HG02840 (cell line): ENCODE measurements at regions not wholly inside any gene's neighbourhood (a gene's known extent, or its start where the extent isn't known, plus 50 kb on each side); places are given as distances from the start of the nearest gene placed in this dataset.
"Not testable (repeated sequence)": the region's sequence is repeated elsewhere in the genome, so short reads cannot be mapped to it uniquely, and the experiment has no call there.

Experiments used
- ATAC-seq: cut with Tn5 transposase; IDR thresholded peaks from one replicate; pipeline ENCODE4 v1.9.1; 2021; ENCODE audit warnings: mild to moderate bottlenecking, moderate library complexity, moderate number of reproducible peaks; ENCODE audit not compliant: unreplicated experiment, low FRiP score

DNA sequence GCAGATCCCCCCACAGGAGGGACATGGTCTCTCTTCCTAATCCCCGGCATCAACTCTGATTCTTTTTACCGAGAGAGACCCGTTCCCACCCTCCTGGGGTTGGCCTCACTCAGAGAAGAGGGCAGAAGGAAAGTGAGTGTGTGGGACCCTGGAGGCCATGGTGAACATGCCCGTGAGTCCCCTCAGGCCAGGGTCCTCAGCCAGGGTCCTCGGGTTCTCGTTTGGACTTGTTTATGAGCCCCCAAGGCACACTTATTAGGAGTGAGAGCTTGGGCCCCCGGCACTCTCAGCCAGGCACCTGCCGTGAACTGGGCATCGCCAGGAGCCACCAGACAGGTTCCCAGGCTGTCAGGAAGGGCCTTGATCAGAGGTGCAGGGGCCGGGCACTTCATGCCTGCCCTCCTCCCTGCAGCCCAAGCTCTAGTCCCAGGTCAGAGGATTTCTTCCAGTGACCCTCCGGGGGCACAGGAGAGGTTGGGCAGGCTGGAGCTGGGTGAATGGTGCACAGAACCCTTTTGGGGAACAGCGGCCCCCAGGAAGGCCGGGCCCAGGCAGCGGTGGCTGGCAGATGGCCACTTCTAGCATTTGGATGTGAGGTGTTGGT is 122.6 kb downstream of the CRYAA start:
- ATAC-seq = no peak

DNA sequence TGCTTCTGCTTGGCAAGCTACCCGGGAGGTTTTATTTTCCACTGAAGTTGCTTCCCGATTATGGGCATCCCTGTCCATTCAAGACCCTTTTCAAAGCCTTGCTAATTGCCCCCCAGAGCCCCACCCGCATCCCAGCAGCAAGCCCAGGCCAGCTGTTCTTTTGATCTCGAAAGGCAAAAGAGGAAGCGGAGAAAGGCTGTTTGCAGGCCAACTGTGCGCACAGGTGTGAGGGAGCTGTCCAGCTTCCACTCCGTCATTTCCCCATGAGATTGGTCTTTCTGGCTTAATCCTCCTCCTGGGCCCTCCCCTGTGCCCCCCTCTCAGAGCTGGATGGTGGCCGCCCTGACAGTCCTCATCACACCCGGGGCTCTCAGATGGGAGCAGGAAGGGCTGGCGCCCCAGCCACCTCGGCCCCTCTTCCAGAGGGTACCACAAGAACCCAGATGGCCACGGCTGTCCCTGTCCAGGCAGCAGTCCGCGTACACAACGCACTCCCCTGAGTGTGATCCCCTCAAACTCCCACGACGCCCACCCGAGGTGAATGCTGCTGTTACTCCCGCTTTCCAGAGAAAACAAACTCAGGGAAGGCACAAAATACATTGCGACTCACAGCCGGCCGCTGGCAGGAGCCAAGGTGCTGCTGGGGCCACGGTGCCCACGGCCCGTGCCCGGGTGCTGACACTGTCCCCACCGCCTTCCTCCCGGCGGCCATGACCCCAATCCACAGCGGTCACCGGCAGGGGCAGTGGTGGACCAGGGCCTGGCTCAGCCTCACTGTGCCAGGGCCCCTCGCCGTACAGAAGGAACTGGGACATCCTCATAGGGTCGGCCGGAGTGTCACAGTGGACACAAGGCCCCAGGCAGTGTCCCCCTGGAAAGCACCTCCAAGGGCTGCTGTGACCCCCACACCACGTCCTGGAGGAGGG is 121.9 kb downstream of the CRYAA start:
- no peak for ATAC-seq

DNA sequence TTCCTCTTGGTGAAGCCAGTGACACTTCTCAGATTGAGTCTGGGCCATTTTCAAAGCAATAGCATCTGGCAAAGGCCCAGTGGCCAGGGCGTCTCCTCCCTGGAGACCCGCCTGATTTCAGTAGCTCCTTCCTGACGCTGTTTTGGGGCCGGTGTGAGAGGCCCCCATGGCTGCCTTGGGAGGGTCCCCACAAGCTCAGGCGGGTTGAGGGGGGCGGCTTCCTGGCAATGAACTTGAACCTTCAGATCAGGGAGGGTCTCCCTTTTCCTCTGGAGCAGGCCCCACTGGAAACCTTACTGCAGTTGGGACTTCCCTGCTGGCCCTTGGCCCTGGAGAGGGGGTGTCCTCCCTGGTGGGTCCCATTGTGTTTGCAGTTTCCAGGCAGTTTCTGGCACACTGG is 121.2 kb downstream of the CRYAA start:
- no peak for ATAC-seq

DNA sequence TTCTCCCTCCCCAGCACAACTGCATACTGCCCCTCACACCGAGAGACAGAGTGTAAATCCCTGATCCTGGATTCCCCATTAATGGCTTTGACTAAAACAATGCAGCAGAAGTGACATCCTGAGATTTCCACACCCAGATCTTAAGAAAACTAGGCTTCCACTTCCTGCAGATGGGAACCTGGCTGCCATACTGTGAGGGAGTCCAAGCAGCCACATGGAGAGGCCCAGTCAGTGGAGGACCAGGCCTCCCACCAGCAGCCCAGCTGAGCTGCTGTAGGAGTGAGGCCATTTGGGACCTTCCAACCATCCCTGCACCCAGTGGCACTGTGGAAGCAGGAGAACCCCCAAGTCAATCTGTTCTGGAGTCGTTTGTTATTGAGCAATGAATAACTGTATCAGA is 120.6 kb downstream of the CRYAA start:
- ATAC-seq = no peak

DNA sequence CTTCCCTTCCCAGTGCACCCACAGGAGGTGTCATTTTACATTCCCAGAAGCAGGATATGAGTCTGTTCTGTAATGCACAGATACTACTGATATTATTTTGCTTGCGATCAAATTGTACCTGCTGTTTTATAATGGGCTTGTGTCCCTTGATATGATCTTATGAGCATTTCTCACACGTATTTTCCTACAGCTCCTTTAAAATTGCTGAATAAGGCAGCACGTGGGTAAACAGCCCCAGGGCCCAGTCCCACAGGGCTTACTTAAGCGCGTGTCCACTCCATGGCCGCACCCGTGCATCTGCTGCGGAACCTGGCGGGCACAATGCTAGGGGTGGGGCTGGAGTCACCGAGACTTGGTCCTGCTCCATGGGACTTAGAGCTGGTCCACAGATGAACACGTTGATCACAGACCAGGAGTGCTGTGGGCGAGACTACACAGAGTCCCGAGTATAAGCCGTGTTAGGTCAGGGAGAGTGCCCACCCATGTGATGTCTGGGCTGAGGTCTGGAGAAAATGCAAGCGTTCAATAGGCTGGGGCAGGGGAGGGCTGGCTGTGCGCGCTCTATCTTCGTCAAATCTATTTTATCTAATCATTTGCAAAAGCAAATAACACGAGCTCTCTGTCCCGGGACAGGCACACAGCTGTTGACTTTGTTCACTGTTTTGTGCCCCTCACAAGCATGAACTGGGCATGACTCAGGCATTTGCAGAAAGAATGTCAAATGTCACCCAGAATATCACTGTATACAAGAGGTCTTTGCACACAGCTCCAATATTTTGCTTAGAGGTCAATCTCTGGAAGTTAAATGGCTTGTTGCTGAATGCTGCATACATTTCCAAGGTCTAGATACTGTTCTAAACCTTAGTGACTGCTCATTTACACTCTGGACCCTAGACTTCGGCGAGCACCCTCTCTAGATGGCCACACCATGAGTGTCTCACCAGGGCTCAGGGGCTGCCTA is 119.3 kb downstream of the CRYAA start:
- no peak for ATAC-seq

DNA sequence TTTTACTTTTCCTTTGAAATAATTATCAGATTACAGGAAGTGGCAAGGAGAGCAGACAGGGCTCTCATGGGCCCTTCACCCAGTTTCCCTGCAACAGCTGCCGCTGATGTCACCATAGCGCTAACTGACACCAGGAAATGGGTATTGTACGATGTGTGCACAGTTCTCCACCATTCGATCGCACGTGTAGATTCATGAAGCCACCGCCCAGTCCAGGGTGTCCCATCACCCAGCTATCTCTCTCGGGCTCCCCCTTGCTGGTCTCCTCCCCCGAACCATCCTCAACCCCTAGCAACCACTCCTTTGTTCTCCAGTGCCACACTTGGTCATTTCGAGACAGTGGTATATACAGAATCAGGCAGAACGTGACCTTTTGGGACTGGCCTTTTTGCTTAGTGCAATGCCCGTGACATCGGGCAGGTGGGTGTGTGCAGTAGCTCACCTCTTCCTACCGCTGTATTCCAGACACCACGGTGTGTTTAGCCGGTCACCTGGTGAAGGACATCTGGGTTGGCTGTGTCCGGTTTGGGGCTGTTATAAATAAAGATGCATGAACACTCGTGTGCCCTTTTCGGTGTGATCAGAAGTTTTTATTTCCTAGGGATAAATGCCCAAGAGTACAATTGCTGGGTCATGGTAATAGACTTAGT is 118.4 kb downstream of the CRYAA start:
- no peak for ATAC-seq

DNA sequence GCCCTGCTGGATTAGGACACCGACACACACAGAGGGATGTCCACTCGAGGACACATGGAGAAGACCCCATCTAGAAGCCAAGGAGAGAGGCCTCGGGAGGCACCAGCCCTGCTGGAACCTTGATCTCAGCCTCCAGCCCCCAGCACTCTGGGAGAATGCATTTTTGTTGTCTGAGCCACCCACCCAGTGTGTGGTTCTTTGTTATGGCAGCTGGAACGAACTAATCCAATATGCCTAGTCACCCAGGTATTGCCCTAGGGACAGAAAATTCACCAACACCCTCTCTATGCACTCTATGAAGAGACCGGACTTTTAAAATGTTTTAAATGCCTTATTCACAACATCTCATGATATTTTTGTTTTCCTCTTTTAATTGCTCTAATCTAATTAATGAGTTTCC is 117.4 kb downstream of the CRYAA start:
- ATAC-seq = no peak

DNA sequence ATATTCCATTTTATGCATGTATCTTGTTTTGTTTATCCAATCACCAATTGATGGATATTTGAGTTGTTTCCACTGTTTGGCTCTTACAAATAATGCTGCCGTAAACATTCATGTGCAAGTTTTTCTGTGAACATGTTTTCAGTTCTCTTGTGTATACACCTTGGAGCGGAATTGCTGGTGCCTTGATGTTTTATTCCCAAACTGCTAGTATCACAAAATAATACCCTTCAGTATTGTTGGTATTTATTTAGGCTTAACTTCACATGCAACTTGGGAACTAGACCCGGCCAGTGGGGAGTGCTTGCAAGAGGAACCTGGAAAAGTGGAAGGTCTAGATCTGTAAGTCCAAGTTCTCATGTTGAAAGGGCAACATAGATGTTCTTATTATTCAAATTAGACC is 115.9 kb downstream of the CRYAA start:
- ATAC-seq = no peak

DNA sequence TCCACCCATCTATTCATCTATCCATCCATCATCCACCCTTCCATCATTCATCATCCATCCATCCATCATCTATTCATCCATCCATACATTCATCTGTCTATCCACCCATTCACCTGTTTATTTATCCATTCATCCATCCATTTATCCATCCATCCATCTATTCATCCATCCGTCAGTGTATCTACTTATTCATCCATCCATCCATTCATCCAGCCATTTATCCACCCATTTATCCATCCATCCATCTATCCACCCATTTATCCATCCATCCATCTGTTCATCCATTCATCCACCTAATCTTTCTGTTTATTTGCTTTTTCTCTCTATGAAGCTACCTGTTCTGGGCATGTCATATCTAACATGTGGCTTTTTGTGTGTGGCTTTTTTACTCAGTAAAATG is 115.4 kb downstream of the CRYAA start:
- ATAC-seq = no peak

DNA sequence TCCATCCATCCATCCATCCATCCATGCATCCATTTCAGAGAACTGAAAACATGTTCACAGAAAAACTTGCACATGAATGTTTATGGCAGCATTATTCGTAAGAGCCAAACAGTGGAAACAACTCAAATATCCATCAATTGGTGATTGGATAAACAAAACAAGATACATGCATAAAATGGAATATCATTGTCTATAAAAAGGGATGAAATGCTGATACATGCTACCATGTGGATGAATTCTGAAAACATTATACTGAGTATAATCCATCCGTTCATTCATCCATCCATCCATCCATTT is 115.1 kb downstream of the CRYAA start:
- not testable (repeated sequence) for ATAC-seq

DNA sequence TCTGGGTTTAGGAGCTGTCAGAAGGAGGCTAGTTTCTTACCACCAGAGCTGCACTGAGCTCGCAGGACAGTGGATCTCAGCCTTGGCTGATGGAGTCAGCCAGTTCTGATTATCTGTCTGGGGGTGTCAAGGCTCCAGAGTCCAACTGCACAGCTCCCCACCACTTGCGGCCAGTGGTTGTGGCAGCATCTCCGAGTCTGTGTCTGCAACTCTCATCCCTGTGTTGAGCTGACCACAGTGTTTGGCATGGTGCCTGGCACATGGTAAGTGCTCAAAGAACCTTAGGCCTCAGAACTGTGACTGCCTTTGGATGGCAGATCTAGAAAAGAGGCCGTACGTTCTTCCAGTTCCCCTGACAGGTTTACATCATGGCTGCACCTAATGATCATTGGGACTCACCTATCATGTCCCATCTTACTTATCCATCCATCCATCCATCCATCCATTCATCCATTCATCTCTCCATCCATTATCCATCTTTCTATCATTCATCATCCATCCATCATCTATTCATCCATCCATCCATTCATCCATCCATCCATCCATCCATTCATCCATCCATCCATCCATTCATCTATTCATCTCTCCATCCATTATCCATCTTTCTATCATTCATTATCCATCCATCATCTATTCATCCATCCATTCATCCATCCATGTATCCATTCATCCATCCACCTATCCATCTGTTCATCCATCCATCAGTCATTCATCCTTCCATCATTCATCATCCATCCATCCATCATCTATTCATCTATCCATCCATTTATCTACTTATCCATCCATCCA is 114.5 kb downstream of the CRYAA start:
- ATAC-seq = no peak

DNA sequence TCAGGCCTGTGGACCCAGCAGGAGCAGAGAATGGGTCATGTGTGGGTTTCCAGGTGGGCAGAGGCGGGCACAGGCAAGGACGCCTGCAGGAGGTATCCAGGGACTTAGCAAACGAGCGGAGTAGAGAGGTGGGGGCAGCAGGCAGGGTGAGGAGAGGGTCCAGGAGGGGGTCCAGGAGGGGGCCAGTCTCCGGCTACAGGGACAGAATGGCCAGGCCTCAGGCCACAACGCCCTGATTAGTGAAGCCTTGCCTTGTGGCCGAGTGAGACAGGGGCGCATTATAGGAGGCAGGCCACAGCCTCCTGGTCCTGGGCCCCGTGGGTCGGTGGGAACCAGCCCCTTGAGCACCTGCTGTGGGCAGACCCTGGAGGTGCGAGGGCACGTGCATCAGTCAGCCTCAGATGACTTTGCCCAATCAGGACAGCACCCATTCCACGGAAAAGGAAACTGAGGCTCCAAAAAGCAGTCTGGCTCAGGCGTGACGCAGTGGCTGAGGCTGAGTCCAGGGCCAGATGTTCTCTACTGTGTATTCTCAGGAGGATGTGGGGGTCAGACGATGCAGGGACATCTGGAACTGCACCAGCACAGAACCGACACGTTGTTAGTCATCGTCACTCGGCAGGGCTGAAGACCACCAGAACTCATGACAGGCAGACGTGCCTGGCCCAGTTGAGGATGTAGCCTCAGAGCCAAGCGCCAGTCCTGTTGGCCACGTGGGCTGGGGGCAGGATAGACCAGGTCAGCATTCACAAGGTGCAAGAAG is 113.7 kb downstream of the CRYAA start:
- ATAC-seq = no peak

DNA sequence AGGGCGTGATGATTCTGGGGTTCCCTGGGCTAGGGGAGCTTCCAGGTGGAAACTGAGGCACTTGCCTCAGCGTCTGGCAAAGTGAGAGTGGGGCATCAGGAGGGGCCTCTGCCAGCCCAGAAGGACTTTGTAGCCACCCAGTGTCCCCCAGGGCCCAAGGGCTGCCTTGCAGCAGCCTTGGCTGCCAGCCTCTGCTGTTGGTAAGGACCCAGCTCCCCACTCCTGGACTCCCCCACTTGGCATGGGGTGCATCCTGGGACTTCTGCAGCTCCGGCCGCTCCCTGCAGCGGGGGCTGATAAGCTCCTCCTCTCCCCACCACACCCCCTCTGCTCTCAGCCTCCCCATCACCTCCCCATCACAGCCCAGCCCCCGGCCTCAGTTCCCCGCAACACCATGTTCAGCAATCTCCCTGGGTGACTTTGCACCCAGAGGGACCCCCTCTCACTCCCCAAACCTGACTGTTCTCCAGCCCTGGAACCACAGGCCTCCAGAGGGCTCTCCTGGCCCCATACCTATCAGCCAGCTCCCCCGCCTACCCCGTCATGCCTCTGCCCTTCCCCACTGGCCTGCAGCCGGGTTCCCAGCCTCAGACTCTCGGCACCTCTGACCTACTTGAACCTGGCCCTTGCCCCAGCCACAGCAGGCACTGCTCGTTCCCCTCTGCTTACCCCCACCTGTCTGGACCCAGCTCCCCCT is 113.0 kb downstream of the CRYAA start:
- no peak for ATAC-seq

DNA sequence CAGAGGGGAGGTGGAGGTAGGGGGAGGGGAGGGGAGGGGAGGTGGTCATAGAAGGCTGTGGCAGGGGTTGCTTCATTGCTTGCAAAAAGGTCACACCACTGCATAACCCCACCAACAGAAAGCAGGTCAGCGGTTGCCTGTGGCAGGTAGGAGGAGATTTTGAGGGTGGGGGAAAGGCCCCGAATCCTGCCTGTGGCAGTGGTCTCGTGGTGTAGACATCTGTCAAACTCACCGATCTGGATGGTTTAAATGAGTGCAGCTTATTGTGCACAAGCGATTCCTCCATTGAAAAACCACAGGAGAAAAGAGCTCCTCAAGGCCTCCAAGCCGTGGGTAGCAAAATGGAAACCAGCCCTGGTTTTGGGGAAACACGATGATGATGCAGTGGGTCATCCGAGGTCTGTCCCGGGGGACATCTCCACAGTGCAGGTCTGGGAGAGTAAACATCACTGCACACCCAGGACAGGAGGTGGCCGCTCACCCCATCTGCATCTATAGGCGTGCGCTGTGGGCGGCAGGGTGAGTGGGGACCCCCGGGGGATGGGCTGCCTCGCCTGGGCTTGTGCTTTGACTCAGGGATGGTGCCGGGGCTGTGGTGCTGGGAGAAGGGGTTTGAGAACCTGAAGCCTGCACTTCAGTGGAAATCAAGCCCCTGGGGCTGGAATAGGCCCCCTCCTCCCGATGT is 112.3 kb downstream of the CRYAA start:
- no peak for ATAC-seq

DNA sequence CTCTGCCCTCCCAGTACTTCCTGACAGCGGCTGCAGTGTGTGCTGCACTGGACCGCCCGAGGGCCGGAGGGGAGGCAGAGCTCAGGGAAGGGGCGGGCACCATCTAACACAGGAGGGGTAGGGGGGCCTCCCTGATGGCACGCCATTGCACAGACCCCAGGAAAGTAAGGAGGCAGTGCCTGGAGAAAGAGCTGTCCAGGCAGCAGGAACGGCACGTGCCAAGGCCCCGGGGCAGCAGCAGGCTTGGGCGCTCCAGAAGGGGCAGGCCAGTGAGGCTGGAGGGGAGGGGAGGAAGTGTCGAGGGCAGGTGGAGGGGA is 110.7 kb downstream of the CRYAA start:
- ATAC-seq = no peak

DNA sequence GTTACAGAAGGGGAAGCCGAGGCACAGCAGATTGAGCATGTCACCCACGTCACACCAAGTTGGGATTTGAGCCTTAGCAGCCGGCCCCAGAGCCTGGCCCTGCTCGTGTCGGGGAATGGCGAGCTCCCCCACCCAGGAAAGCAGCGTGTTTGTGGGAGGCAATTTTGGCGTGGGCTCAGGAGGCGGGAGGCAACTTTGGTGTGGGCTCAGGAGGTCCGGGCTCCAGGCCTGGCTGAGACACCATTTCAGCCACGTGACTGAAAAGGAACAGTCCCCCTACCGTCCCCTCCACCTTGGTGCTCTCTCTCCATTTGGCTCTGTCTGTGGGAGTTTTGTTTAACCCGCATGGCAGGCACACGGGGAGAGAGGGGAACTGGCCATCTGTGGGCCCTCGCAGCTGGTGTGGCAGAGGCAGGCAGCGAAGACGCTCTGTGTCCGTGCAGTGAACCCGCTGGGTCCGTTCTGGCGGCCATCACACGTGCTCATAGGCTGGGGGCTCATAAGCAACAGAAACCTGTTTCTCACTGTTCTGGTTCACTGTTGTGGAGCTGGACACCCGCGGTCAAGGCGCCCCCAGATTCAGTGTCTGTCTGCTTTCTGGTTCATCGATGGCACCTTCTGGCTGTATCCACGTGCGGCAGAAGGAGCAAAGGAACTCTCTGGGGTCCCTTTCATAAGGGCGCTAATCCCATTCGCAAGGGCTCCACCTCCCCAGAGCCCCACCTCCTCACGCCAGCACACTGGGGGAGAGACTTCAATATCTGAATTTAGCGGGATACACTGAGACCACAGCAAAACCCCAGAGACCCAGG is 110.2 kb downstream of the CRYAA start:
- no peak for ATAC-seq

DNA sequence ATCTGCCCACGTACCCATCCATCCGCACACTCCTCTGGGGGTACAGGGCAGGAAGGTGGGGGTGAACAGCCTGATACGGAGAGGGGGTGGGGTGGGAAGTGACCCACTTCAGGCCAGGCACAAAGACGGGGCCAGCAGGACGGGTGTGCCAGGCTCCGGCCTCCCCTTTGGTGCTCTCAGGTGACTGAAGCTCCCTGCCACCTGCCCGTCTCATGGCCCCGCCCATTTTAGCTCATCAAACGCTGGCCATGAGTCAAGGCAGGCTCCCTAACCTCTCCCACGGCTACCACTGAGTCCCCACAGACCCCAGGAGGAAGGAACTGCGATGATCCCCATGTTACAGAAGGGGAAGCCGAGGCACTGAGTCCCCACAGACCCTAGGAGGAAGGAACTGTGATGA is 109.6 kb downstream of the CRYAA start:
- no peak for ATAC-seq
